K562 (cell line): ENCODE measurements at regions not wholly inside any gene's neighbourhood (a gene's known extent, or its start where the extent isn't known, plus 50 kb on each side); places are given as distances from the start of the nearest gene placed in this dataset.

ENCODE experiments used
- ATAC-seq: fragments of 200-7000 bp; cut with Tn5 transposase; 3 replicates; pipeline ENCODE4 v1.9.1; 2020; ENCODE audit warnings: moderate library complexity
- BruUV-seq: library from RNA; stranded (reverse); fragments of 400-500 nt; replicated peaks from 2 replicates; lab custom pipeline; 2021; lab: Mats Ljungman, UMichigan
- CTCF ChIA-PET: fragments of 300-600 bp; formaldehyde crosslinking; extraction: SDS; loops from one replicate; lab custom pipeline; 2021; ENCODE audit warnings: low intra/inter-chr PET ratio; lab: Yijun Ruan, JAX
- POLR2A ChIA-PET: fragments of 300-600, 350-650 bp; sonication (Branson Sonifier 250); formaldehyde crosslinking; extraction: SDS; loops from one replicate; lab custom pipeline; 2021; ENCODE audit warnings: antibody characterized with exemption, inconsistent platforms; lab: Yijun Ruan, JAX
- DNase-seq, 4 experiments: peaks; one replicate each; pipeline versions ENCODE4 v3.0.0 to v3.0.0-alpha.2; 2011 to 2018; ENCODE audit warnings: low spot score in 3 of 4, mixed read lengths in 3 of 4; ENCODE audit errors: extremely low read depth in 1 of 4
- FAIRE-seq: peaks from 2 replicates; lab custom pipeline; 2011; peaks lifted over from hg19 to GRCh38; lab: Jason Lieb, UNC
- H2AFZ ChIP-seq: 2 replicates; pipeline ENCODE4 v1.6.0; 2011; ENCODE audit warnings: low read depth, low read length, control low read depth, inconsistent platforms
- H3K27ac ChIP-seq: fragments of 200-600 bp; 3 replicates; pipeline ENCODE4 v1.8.0; 2011; ENCODE audit warnings: low read depth, mild to moderate bottlenecking, control low read depth, inconsistent platforms, low read length, moderate library complexity, mixed read lengths; ENCODE audit errors: extremely low read depth
- H3K27me3 ChIP-seq, 2 experiments: fragments of 300-600 bp in 1 of 2; 2 replicates in 1 of 2; 3 replicates in 1 of 2; pipeline versions ENCODE4 v1.6.0 to v1.8.0; 2011; ENCODE audit warnings: inconsistent platforms in 2 of 2, low read length in 2 of 2, mild to moderate bottlenecking in 1 of 2, mixed read lengths in 1 of 2, moderate library complexity in 1 of 2; ENCODE audit not compliant: control insufficient read depth in 2 of 2, insufficient read depth in 2 of 2
- H3K36me3 ChIP-seq: fragments of 300-600 bp; 3 replicates; pipeline ENCODE4 v1.8.0; 2011; ENCODE audit warnings: mild to moderate bottlenecking, low read length, inconsistent platforms; ENCODE audit not compliant: control insufficient read depth, insufficient read depth
- H3K4me1 ChIP-seq, 2 experiments: fragments of 200-600 bp in 1 of 2; replicated peaks in 1 of 2; 2 replicates in 1 of 2; 3 replicates in 1 of 2; pipeline versions ENCODE4 v1.5.1 to v1.8.0; 2011; ENCODE audit warnings: inconsistent platforms in 2 of 2, low read length in 2 of 2, mild to moderate bottlenecking in 1 of 2, mixed read lengths in 1 of 2, moderate library complexity in 1 of 2; ENCODE audit not compliant: control insufficient read depth in 2 of 2, insufficient read depth in 2 of 2
- H3K4me2 ChIP-seq: 2 replicates; pipeline ENCODE4 v1.6.1; 2011; ENCODE audit warnings: low read length, control low read depth, inconsistent platforms, mixed read lengths; ENCODE audit not compliant: insufficient read depth
- H3K4me3 ChIP-seq: fragments of 200-600 bp; sonication (generic), shearing (Covaris generic); 2 replicates; pipeline ENCODE4 v1.5.1; 2016; ENCODE audit warnings: control low read depth, inconsistent platforms
- H3K79me2 ChIP-seq: fragments of 200-600 bp; 3 replicates; pipeline ENCODE4 v1.8.0; 2011; ENCODE audit warnings: low read length, inconsistent platforms; ENCODE audit not compliant: control insufficient read depth, insufficient read depth
- H3K9ac ChIP-seq, 2 experiments: 2 replicates each; pipeline versions ENCODE4 v1.6.0 to v1.6.1; 2011; ENCODE audit warnings: low read depth in 2 of 2, low read length in 2 of 2, control low read depth in 1 of 2, inconsistent platforms in 1 of 2, mild to moderate bottlenecking in 1 of 2, mixed read lengths in 1 of 2; ENCODE audit not compliant: insufficient read depth in 1 of 2
- H3K9me1 ChIP-seq: one replicate; pipeline ENCODE4 v1.6.0; 2011; ENCODE audit warnings: inconsistent platforms, mild to moderate bottlenecking, low read length, moderate library complexity; ENCODE audit not compliant: control insufficient read depth, insufficient read depth
- H3K9me3 ChIP-seq: replicated peaks from 2 replicates; pipeline ENCODE4 v1.5.1; 2011; ENCODE audit warnings: low read depth, low read length, inconsistent platforms; ENCODE audit not compliant: control insufficient read depth, insufficient read depth
- H4K20me1 ChIP-seq: replicated peaks from 2 replicates; pipeline ENCODE4 v1.6.1; 2011; ENCODE audit warnings: low read length, inconsistent platforms, mixed read lengths; ENCODE audit not compliant: control insufficient read depth, insufficient read depth
- E2F8 ChIP-seq: fragments of 450-650 bp; IDR thresholded peaks from 2 replicates; pipeline ENCODE4 v1.7.1; 2018; ENCODE audit warnings: mild to moderate bottlenecking, low read depth; ENCODE audit not compliant: partially characterized antibody
- GTF2F1 ChIP-seq: IDR thresholded peaks from 2 replicates; pipeline ENCODE4 v1.6.1; 2011; ENCODE audit warnings: low read depth, low read length, improper control_type of control experiment
- MAFG ChIP-seq: fragments of 450-650 bp; conservative IDR thresholded peaks from 2 replicates; pipeline ENCODE4 v1.6.1; 2016; ENCODE audit warnings: missing genetic modification characterization, missing compliant biosample characterization
- NEUROD1 ChIP-seq: fragments of 150-350 bp; IDR thresholded peaks from 2 replicates; pipeline ENCODE4 v1.6.1; 2014; ENCODE audit warnings: borderline replicate concordance, low read length, low read depth; ENCODE audit not compliant: partially characterized antibody
- NFRKB ChIP-seq: fragments of 450-650 bp; IDR thresholded peaks from 2 replicates; pipeline ENCODE4 v1.6.1; 2016; ENCODE audit warnings: low read depth
- NFYB ChIP-seq: IDR thresholded peaks from 2 replicates; pipeline ENCODE4 v1.6.1; 2011; ENCODE audit warnings: mild to moderate bottlenecking, moderate library complexity; ENCODE audit not compliant: insufficient read length; ENCODE audit errors: extremely low read depth
- ZFP36 ChIP-seq: fragments of 150-350 bp; IDR thresholded peaks from 2 replicates; pipeline ENCODE4 v1.6.1; 2018; ENCODE audit warnings: low read length, low read depth; ENCODE audit not compliant: partially characterized antibody
- ZHX1 ChIP-seq: fragments of 150-350 bp; conservative IDR thresholded peaks from 2 replicates; pipeline ENCODE4 v1.6.1; 2014; ENCODE audit warnings: low read length
- WGBS: fragments of 100-300 bp; shearing (Covaris generic); methylation state at CpG from one replicate; pipeline ENCODE4 v1.1.6; 2016; ENCODE audit warnings: low coverage, mixed read lengths; ENCODE audit not compliant: insufficient coverage; ENCODE audit errors: missing lambda C conversion rate; 5-methylcytosine and 5-hydroxymethylcytosine counted together
- in situ Hi-C: fragments of 300-500 bp; cut with MboI; formaldehyde crosslinking; loops from 4 replicates; pipeline ENCODE4 v1.15.0; 2018; ENCODE audit warnings: inconsistent platforms, mixed read lengths
- intact Hi-C: fragments of 100-400 bp; cut with micrococcal nuclease; formaldehyde crosslinking; loops from 2 replicates; pipeline ENCODE4 v1.14.2; 2022

GRCh38 chr9:107644733-107645463 is 155.3 kb upstream of the KLF4 start (continued):
- TF ChIP-seq ZFP36: no peak
- TF ChIP-seq GTF2F1: no peak
- TF ChIP-seq NEUROD1: no peak

GRCh38 chr9:107639426-107639825 is 149.9 kb upstream of the KLF4 start:
- TF ChIP-seq MAFG (tag) (no peak), NFRKB (no peak), NFYB (no peak), E2F8 (no peak), ZHX1 (no peak)
- Histone ChIP-seq H3K4me2 (no peak overlapping the region), H3K9ac (no peak overlapping the region), H4K20me1 (no peaks in the 10 kb centered on the region), H3K27ac (no peak overlapping the region), H3K9me3 (no peaks in the 10 kb centered on the region), H3K79me2 (no peaks in the 10 kb centered on the region), H3K4me3 (no peak overlapping the region), H3K4me1 (peaks cover 0 to 5% of the 10 kb centered on the region in 2 experiments; a peak in 2 of 5 replicates), H3K36me3 (no peaks in the 10 kb centered on the region), H3K27me3 (peaks cover 15 to 41% of the 10 kb centered on the region in 2 experiments; a peak in 3 of 5 replicates), H2AFZ (no peak overlapping the region), H3K9me1 (no peaks in the 10 kb centered on the region)
- 2% methylated on average over 4 of the region's 4 CpGs for WGBS
- BruUV-seq: no TSS peak
- no peak for FAIRE-seq
- intact Hi-C loops: no loop called here
- ChIA-PET CTCF (no interaction called here), POLR2A (interaction anchor here (0.7 kb wide), 1 partner anchor 419 kb away, joined by 3 read pairs; no protein-coding TSS in a partner anchor)
- no peak for ATAC-seq
- in situ Hi-C loops: no loop called here
- no peak for DNase-seq
